HG03575 (cell line): ENCODE measurements at regions not wholly inside any gene's neighbourhood (a gene's known extent, or its start where the extent isn't known, plus 50 kb on each side); places are given as distances from the start of the nearest gene placed in this dataset.
"Not testable (repeated sequence)": the region's sequence is repeated elsewhere in the genome, so short reads cannot be mapped to it uniquely, and the experiment has no call there.

Experiments used
- ATAC-seq: cut with Tn5 transposase; IDR thresholded peaks from one replicate; pipeline ENCODE4 v1.9.1; 2021; ENCODE audit not compliant: unreplicated experiment, insufficient number of reproducible peaks, low FRiP score; ENCODE audit errors: extremely low read depth

- ATAC-seq, result no peak
Measured at GRCh38 chr7:119556436-119556835, 716.5 kb upstream of the KCND2 start.

DNA sequence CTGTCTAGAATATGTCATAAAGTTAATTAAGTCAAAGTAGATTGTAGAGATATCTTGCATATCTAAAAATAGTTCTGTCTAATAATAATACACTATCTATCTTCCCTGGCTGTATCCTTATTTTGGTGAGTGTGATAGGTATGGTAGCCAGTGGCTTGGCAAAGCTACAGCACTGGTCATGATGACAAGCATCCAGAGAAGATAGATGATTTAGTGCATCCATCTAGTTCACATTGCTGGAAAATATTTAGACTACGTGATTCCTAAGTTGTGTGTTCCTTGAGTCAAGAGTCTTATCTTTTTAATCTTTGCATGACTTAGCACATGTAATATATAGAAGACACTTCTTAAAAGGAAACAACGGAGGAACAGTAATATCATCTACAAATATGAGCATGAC lies 711.2 kb upstream of the KCND2 start:
- ATAC-seq, result no peak

GRCh38 chr7:119562839-119563238 lies 710.1 kb upstream of the KCND2 start:
- no peak for ATAC-seq

DNA sequence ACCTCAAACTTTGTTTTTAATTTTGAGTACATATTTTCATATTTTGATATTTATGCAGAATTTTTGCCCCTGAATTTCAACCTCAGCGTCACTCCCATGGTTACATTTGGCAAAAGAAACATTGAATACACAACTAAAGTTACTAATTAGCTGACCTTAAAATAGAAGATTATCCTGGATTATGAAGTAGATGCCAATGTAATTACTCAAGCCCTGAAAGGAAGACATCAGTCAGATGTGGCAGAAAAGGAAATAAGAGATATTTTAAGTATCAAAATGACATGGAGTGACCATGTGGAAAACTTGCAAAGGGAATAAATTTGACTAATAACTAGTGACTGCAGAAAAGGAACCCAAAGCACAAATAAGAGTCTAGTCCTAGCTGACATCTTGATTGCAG lies 701.3 kb upstream of the KCND2 start:
- ATAC-seq, result no peak

- no peak for ATAC-seq
Measured at GRCh38 chr7:119572132-119572531, 700.8 kb upstream of the KCND2 start.

GRCh38 chr7:119572541-119572940 lies 700.4 kb upstream of the KCND2 start:
- ATAC-seq, result no peak

DNA sequence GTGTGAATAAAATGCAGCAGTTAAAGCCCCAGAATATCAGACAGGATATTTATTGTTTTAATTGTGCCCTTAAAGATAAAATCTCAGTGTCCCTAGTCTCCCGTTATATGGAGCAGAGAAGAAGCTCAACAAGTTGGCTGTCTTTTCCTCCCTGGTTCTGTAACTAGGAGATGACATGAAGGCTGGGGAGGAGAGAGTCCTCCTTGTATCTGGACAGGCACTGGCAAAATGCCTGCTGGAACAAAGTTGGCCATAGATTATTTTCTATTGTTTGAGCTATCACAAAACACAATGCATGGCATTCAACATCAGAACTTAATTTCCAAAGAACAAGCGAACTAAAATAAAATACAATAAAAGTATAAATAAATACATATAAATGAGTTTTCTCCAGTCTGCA lies 694.9 kb upstream of the KCND2 start:
- ATAC-seq, result no peak

GRCh38 chr7:119594956-119595355 lies 678.0 kb upstream of the KCND2 start:
- no peak for ATAC-seq

DNA sequence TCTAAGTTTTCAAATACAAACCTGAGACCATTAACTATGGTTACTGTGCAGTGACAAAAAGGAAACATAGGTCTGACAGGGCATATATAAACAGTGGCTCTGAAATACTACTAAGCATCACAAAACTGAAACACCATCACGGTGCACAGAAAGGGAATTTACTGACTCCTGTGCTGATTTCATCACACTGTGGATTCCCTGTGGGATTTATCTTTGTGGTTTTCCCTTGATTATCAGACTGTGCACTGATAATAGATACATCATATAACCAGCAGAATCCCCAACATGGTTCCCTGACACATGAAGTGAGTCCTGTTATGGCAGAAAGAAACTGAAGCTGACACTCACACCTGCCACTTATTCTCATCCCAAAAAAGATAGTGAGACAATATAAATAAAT lies 676.3 kb upstream of the KCND2 start:
- no peak for ATAC-seq

- ATAC-seq, result no peak
Measured at GRCh38 chr7:119606297-119606696, 666.7 kb upstream of the KCND2 start.

DNA sequence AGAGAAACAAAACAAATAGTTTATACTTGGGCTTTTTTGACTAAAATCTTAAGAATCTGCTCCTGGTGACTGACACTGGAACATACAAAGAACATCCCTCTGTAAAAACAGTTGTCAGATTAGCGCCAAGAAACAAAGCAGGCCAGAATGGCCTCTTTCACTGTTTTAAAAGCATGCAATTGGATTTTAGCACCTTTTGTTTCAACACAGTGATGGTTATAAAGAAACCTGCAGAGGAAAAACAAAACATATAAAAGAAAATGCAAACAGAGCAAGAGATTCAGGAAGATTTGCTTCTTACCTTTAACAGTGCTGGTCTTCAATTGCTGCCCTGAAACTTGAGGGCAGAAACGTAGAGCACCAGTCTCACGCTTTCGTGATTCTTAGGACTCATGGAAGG lies 652.2 kb upstream of the KCND2 start:
- no peak for ATAC-seq

- ATAC-seq, result no peak
Measured at GRCh38 chr7:119623427-119623826, 649.5 kb upstream of the KCND2 start.

DNA sequence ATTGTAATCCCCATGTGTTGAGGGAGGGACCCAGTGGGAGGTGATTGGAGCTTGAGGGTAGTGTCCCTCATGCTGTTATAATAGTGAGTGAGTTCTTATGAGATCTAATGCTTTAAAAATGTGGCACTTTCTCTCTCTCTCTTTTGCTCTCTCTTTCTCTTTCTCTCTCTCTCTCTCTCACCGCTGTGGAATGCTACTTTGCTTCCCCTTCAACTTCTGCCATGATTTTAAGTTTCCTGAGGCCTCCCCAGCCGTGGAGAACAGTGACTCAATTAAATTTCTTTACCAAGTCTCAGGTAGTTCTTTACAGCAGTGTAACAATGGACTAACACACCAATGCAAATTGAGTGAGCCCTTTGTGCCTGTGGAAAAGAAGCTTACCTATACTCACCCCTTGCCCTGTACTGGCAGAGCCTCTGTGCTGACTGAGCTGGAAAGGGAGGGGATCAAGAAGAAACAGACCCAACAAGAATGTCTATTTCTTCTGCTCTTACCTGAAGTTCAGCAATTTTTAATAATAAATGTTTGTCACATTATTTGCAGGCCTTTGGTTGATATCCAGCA lies 642.5 kb upstream of the KCND2 start:
- ATAC-seq, result no peak

DNA sequence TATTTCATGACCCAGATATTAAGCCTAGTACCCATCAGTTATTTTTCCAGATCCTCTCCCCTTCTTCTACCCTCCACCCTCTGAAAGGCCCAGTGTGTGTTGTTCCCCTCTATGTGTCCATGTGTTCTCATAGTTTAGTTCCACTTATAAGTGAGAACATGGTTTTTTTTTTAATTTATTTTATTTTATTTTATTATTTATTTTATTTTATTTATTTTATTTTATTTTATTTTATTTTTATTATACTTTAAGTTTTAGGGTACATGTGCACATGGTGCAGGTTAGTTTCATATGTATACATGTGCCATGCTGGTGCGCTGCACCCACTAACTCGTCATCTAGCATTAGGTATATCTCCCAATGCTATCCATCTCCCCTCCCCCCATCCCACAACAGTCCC lies 639.2 kb upstream of the KCND2 start:
- ATAC-seq, result not testable (repeated sequence)

GRCh38 chr7:119640326-119640725 lies 632.6 kb upstream of the KCND2 start:
- no peak for ATAC-seq

DNA sequence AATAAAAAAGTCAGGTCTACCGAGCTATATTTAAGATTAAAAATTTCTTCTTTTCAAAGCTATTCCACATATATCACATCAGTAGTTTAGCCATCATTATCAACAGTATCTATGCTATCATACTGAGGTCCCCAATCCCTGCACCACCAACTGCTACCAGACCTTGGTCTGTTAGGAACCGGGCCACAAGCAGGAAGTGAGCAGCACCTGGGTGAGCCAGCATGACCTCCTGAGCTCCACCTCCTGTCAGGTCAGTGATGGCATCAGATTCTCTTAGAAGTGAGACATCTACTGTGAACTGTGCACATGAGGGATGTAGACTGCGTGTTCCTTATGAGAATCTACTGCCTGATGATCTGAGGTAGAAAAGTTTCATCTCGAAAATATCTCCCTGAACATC lies 632.1 kb upstream of the KCND2 start:
- ATAC-seq, result no peak

GRCh38 chr7:119643558-119643957 lies 629.4 kb upstream of the KCND2 start:
- no peak for ATAC-seq

DNA sequence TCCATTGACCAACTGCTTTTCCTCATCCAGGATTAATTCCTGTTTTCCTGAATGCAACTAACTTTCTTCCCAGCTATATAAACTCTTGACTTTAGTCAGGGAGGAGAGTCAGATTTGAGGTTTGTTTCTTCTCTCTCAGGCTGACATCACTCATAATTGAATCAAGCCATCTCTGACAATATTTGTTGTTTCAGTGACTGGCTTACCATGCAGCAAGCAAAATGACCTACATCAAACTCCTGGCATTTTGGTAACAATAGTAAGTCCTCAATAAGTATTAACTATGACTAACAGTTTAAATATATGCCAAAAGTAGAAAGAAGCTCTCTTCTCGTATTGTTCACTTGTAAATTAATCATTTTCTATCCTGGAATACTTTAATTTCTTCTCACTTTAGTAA lies 625.7 kb upstream of the KCND2 start:
- ATAC-seq, result no peak

DNA sequence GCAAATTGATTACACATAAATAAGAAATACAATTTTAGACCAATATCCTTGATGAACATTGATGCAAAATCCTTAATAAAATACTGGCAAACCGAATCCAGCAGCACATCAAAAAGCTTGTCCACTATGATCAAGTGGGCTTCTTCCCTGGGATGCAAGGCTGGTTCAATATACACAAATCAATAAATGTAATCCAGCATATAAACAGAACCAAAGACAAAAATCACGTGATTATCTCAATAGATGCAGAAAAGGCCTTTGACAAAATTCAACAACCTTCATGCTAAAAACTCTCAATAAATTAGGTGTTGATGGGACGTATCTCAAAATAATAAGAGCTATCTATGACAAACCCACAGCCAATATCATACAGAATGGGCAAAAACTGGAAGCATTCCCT lies 624.2 kb upstream of the KCND2 start:
- ATAC-seq, result not testable (repeated sequence)

- no peak for ATAC-seq
Measured at GRCh38 chr7:119660080-119660479, 612.9 kb upstream of the KCND2 start.

DNA sequence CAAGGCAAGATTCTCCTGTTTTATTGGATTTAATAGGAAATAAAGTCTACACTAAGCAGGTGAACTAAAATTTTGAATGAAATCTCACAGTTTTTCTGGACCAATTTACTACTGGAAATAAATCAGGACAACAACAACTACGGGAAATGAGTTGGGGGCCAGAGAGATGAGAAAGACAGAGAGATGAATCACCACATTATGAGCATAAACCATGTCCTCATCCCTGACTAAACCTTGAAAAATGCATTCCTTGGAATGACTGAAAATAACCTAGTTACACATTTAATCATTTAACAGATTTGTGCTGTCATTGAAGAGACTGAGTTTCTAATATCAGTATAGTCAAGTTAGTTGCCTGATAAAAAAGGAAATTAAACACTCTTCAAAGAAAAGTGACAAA lies 608.4 kb upstream of the KCND2 start:
- ATAC-seq, result no peak

GRCh38 chr7:119665796-119666195 lies 607.2 kb upstream of the KCND2 start:
- no peak for ATAC-seq
